KOPT-K1 (cell line): ENCODE measurements at regions not wholly inside any gene's neighbourhood (a gene's known extent, or its start where the extent isn't known, plus 50 kb on each side); places are given as distances from the start of the nearest gene placed in this dataset.

Experiments used
- H3K27ac ChIP-seq: fragments of 200-600 bp; sonication (generic); 2 replicates; pipeline ENCODE4 v1.5.1; 2016; ENCODE audit warnings: antibody characterized with exemption, mild to moderate bottlenecking, low read depth, low read length; ENCODE audit not compliant: poor library complexity, severe bottlenecking
- H3K36me3 ChIP-seq: fragments of 200-600 bp; sonication (generic); 2 replicates; pipeline ENCODE4 v1.5.1; 2017; ENCODE audit warnings: antibody characterized with exemption, mild to moderate bottlenecking, low read length, moderate library complexity; ENCODE audit not compliant: insufficient read depth
- H3K9me3 ChIP-seq: fragments of 200-600 bp; sonication (generic); 2 replicates; pipeline ENCODE4 v1.5.1; 2017; ENCODE audit warnings: antibody characterized with exemption, low read length, mild to moderate bottlenecking; ENCODE audit not compliant: insufficient read depth, poor library complexity, severe bottlenecking

- H3K9me3 ChIP-seq = peaks cover 6% of the 10 kb centered on the region
- no peaks in the 10 kb centered on the region for H3K36me3 ChIP-seq
- H3K27ac ChIP-seq = no peak overlapping the region
These were observed 278.9 kb upstream of the SFRP2 start for GRCh38 chr4:154067786-154068185.

GRCh38 chr4:154065368-154065767, 276.5 kb upstream of the SFRP2 start:
- no peak overlapping the region for H3K27ac ChIP-seq
- peaks cover 6% of the 10 kb centered on the region for H3K9me3 ChIP-seq
- no peaks in the 10 kb centered on the region for H3K36me3 ChIP-seq

- Histone ChIP-seq H3K36me3 (no peaks in the 10 kb centered on the region), H3K9me3 (peaks cover 6% of the 10 kb centered on the region), H3K27ac (no peak overlapping the region)
These were observed 275.4 kb upstream of the SFRP2 start for GRCh38 chr4:154064244-154064643.

GRCh38 chr4:154049457-154050181, 260.7 kb upstream of the SFRP2 start:
- Histone ChIP-seq H3K27ac (no peak overlapping the region), H3K9me3 (peaks cover 10% of the 10 kb centered on the region), H3K36me3 (no peaks in the 10 kb centered on the region)

- H3K9me3 ChIP-seq = no peaks in the 10 kb centered on the region
- H3K27ac ChIP-seq = no peak overlapping the region
- no peaks in the 10 kb centered on the region for H3K36me3 ChIP-seq
These were observed 258.9 kb upstream of the SFRP2 start for GRCh38 chr4:154047733-154048132.

- Histone ChIP-seq H3K36me3 (no peaks in the 10 kb centered on the region), H3K27ac (no peak overlapping the region), H3K9me3 (no peaks in the 10 kb centered on the region)
These were observed 256.0 kb upstream of the SFRP2 start for GRCh38 chr4:154044742-154045485.

- Histone ChIP-seq H3K9me3 (no peaks in the 10 kb centered on the region), H3K27ac (no peak overlapping the region), H3K36me3 (no peaks in the 10 kb centered on the region)
These were observed 255.2 kb upstream of the SFRP2 start for GRCh38 chr4:154044108-154044531.

GRCh38 chr4:154041640-154042039, 252.8 kb upstream of the SFRP2 start:
- Histone ChIP-seq H3K9me3 (no peaks in the 10 kb centered on the region), H3K27ac (no peak overlapping the region), H3K36me3 (no peaks in the 10 kb centered on the region)

GRCh38 chr4:154039435-154040343, 250.8 kb upstream of the SFRP2 start:
- Histone ChIP-seq H3K27ac (no peak overlapping the region), H3K9me3 (no peaks in the 10 kb centered on the region), H3K36me3 (no peaks in the 10 kb centered on the region)

- Histone ChIP-seq H3K36me3 (no peaks in the 10 kb centered on the region), H3K9me3 (peaks cover 7% of the 10 kb centered on the region), H3K27ac (no peak overlapping the region)
These were observed 248.0 kb upstream of the SFRP2 start for GRCh38 chr4:154036856-154037255.

GRCh38 chr4:154035341-154035740, 246.5 kb upstream of the SFRP2 start:
- H3K9me3 ChIP-seq = peaks cover 12% of the 10 kb centered on the region
- H3K36me3 ChIP-seq = no peaks in the 10 kb centered on the region
- H3K27ac ChIP-seq = no peak overlapping the region

- Histone ChIP-seq H3K36me3 (no peaks in the 10 kb centered on the region), H3K27ac (no peak overlapping the region), H3K9me3 (peaks cover 12% of the 10 kb centered on the region)
These were observed 245.0 kb upstream of the SFRP2 start for GRCh38 chr4:154033921-154034320.

- H3K9me3 ChIP-seq = peaks cover 12% of the 10 kb centered on the region
- no peak overlapping the region for H3K27ac ChIP-seq
- no peaks in the 10 kb centered on the region for H3K36me3 ChIP-seq
These were observed 244.0 kb upstream of the SFRP2 start for GRCh38 chr4:154032914-154033313.

- H3K27ac ChIP-seq = no peak overlapping the region
- H3K36me3 ChIP-seq = no peaks in the 10 kb centered on the region
- H3K9me3 ChIP-seq = peaks cover 12% of the 10 kb centered on the region
These were observed 241.9 kb upstream of the SFRP2 start for GRCh38 chr4:154030746-154031145.

- Histone ChIP-seq H3K27ac (no peak overlapping the region), H3K36me3 (no peaks in the 10 kb centered on the region), H3K9me3 (peaks cover 12% of the 10 kb centered on the region)
These were observed 241.3 kb upstream of the SFRP2 start for GRCh38 chr4:154030152-154030551.
